ENCODE measurements at regions not wholly inside any gene's neighbourhood (a gene's known extent, or its start where the extent isn't known, plus 50 kb on each side); places are given as distances from the start of the nearest gene placed in this dataset.

GRCh38 chr2:150417278-150417677 is 70.2 kb downstream of the RND3 start:
- DNase-seq, result no peak

GRCh38 chr2:150415022-150415421 is 72.4 kb downstream of the RND3 start:
- DNase-seq, result no peak

- no peak for DNase-seq
These were observed 73.6 kb downstream of the RND3 start for GRCh38 chr2:150413910-150414309.

GRCh38 chr2:150413366-150413765 is 74.1 kb downstream of the RND3 start:
- no peak for DNase-seq

- DNase-seq, result no peak
These were observed 76.7 kb downstream of the RND3 start for GRCh38 chr2:150410809-150411208.

- DNase-seq, result no peak
These were observed 78.3 kb downstream of the RND3 start for GRCh38 chr2:150409196-150409595.

GRCh38 chr2:150404147-150404546 is 83.3 kb downstream of the RND3 start:
- no peak for DNase-seq

GRCh38 chr2:150403457-150403856 is 84.0 kb downstream of the RND3 start:
- DNase-seq, result no peak

- no peak for DNase-seq
These were observed 84.5 kb downstream of the RND3 start for GRCh38 chr2:150402953-150403352.

GRCh38 chr2:150400849-150401248 is 86.6 kb downstream of the RND3 start:
- DNase-seq, result no peak

- no peak for DNase-seq
These were observed 94.9 kb downstream of the RND3 start for GRCh38 chr2:150392614-150393013.

GRCh38 chr2:150391779-150392178 is 95.7 kb downstream of the RND3 start:
- no peak for DNase-seq

GRCh38 chr2:150389447-150389846 is 98.0 kb downstream of the RND3 start:
- no peak for DNase-seq

GRCh38 chr2:150388289-150388625 is 99.2 kb downstream of the RND3 start:
- no peak for DNase-seq

GRCh38 chr2:150387586-150388288 is 99.7 kb downstream of the RND3 start:
- DNase-seq, result no peak

GRCh38 chr2:150385211-150385610 is 102.3 kb downstream of the RND3 start:
- DNase-seq, result no peak

GRCh38 chr2:150383587-150383986 is 103.9 kb downstream of the RND3 start:
- no peak for DNase-seq

- no peak for DNase-seq
These were observed 108.3 kb downstream of the RND3 start for GRCh38 chr2:150379166-150379565.

- DNase-seq, result no peak
These were observed 108.8 kb downstream of the RND3 start for GRCh38 chr2:150378686-150379085.

- no peak for DNase-seq
These were observed 110.7 kb downstream of the RND3 start for GRCh38 chr2:150376553-150377335.

GRCh38 chr2:150375333-150375732 is 112.1 kb downstream of the RND3 start:
- DNase-seq, result no peak

- no peak for DNase-seq
These were observed 113.0 kb downstream of the RND3 start for GRCh38 chr2:150374492-150374891.

GRCh38 chr2:150373374-150373773 is 114.1 kb downstream of the RND3 start:
- no peak for DNase-seq

GRCh38 chr2:150371044-150371818 is 116.2 kb downstream of the RND3 start:
- DNase-seq, result no peak

Measured in left hindlimb (tissue), 1 donor.